Embryonic facial prominence (tissue), 1 donor: ENCODE measurements at regions not wholly inside any gene's neighbourhood (a gene's known extent, or its start where the extent isn't known, plus 50 kb on each side); places are given as distances from the start of the nearest gene placed in this dataset.
"Not testable (repeated sequence)": the region's sequence is repeated elsewhere in the genome, so short reads cannot be mapped to it uniquely, and the experiment has no call there.

Experiments
- DNase-seq: peaks from one replicate; pipeline ENCODE4 v3.0.0-alpha.2; 2016; ENCODE audit errors: extremely low spot score

GRCh38 chr13:111413407-111414187 is 93.2 kb downstream of the TEX29 start:
- DNase-seq, result no peak

GRCh38 chr13:111414341-111414740 is 93.9 kb downstream of the TEX29 start:
- no peak for DNase-seq

GRCh38 chr13:111415246-111415645 is 94.8 kb downstream of the TEX29 start:
- no peak for DNase-seq

- DNase-seq, result no peak
Measured at GRCh38 chr13:111415765-111416164, 95.3 kb downstream of the TEX29 start.

DNA sequence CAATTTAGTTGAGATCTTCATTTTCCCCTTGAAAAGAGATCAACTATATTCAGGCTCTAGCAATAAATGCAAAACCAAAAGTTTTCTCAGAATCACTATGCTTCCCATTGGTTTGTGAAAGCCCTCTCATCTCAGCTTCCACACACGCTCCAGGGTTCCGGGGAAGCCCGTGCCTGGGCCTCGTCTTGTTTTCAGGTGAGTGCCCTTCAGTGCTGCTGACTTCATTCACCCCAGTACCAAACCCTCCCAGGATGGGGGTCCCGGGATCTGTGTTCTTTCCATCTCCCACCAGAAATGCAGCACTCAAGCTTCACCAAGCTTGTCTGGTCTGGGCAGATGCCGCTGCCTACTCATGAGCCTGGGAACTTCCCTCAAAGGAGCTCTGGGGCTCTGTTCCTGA is 97.7 kb downstream of the TEX29 start:
- no peak for DNase-seq

DNA sequence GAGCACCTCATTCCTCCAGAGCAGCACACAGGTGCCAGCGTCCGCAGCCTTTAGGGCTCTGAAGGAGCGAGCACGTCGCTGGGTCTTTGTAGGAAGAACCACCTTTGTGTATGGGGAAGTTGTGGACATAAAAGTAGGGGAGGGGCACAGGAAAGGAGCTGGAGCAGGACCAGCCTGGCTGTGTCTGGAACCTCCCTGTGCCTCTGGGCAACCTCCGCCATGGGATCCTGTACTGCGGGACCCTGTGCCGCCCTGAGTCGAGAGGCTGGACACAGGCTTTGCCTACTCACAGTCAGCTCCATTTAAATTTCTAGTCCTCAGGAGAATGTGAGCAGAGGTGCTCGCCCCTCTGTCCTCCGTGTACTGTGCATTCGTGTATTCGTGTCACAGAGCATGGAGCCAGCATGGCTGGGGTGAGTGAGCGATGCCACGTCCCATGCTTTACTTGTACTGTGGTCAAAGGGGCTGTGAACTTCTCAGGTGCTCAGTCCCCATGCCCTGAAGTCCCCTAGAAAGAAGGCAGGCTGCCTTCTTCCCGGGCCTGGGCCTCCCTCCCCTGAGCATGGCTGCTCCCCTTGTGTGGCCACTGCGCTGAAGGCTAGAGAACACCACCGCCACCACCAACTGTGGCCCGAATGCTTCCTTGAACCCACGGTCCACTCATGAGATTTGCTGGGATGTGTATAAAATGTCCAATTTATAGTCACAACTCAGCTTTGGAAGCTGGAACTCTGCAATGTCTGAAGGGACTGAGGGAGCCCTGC is 99.9 kb downstream of the TEX29 start:
- no peak for DNase-seq

GRCh38 chr13:111421216-111421615 is 100.8 kb downstream of the TEX29 start:
- no peak for DNase-seq

GRCh38 chr13:111422348-111422747 is 101.9 kb downstream of the TEX29 start:
- DNase-seq, result no peak

DNA sequence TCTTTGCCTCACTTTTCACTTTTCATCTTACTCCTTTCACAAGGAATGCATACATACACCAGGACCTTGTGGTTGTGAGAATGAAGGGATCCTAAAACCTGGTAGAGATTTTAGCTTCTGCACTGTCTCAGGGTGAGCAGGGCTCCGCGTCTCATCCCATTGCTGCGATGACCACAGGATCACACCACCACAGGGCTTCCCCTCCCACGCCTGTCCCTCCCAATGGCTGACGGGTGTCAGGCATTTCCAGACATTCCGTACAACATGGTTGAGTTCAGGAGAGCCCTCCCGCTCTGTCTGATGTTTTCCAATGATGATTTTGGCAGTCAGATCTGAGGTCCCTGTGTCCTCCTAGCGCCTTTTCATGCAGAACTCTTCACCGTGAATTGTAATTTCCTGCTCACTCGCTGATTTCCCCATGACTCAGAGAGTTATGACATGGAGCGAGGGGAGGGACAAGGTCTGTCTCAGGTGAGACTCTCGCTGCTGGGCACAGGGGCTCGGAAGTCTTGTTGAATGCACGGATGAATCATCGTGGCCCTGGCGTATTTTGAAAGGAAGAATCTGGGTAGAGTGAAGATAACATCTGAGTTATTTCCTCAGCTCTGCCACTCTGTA is 102.8 kb downstream of the TEX29 start:
- no peak for DNase-seq

DNA sequence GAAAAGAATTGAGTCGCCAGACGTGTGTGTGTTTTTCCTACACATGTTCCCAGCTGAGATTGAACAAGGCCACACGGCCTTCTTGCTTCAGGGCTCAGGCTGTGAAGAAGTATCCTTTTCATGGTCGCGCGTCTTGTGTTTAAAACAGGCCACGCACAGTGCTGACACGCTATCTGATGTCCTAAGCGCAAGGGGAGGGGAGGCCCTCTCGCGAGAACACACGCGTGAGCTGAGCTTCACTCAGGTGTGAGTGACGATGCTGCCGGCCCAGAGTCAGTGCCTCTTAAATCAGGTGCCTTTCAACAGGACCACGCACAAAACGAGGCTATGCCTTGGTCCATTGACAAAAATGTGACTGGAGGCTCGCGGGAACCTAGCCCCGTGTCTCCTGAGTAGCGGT is 103.7 kb downstream of the TEX29 start:
- DNase-seq, result no peak

DNA sequence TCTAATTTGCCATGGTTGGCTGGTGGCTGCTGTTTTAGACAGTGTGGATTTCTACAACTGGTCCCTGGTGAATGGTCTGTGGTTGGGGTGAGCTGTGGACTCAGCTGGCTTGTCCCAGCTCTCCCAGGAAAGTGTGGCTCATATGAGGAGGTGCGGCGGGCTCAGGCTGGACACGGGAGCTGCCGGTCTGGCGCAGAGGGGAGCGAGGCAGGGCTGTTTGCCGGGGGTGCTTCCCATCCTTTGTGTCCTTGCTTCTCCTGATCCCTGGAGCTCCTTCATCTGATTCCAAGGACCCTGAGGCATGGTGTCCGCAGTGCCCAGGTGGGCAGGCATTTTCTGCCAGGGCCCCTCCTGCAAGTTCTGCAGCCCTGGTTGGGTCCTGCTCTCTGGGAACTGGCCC is 104.9 kb downstream of the TEX29 start:
- DNase-seq, result no peak

DNA sequence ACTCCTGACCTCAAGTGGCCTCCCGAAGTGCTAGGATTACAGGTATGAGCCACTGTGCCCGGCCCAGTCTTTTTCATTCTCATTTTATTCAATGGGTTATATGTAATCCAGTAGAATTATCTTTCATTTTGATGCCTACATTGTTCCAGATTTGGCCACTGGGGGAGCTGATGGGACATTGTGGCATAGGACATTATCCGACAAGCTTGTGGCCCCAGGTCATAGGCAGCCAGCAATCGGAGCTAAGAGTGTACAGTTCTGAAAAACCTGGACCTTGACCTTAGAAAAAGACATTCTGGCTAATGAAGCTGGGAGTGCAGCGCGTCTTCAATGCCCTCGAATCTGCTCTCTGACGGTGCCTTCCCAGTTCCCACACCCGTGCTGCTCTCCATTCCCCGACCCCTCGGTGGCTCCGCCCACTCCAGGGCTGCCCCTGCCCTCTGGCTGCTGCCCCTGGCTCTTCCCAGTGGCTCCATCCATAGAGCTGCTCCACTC is 108.7 kb downstream of the TEX29 start:
- no peak for DNase-seq

DNA sequence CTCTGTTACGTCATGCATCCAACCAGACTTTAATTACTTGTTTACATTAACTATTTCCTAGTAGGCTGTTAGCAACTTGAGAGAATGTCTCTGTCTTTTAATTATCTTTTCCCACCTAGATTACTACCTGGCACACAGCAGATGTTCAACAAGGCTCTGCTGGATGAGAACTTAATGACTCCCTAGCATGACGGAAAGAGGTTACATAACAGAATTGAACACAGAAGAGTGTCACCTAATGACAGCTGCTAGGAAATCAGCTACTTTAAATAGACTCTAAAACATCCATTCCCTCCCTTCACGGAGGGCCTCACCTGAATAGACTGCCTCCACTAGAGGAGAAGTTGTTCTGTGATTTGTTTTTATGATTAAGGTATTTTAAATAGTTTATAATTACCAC is 110.8 kb downstream of the TEX29 start:
- DNase-seq, result no peak

- no peak for DNase-seq
Measured at GRCh38 chr13:111434578-111435159, 114.2 kb downstream of the TEX29 start.

DNA sequence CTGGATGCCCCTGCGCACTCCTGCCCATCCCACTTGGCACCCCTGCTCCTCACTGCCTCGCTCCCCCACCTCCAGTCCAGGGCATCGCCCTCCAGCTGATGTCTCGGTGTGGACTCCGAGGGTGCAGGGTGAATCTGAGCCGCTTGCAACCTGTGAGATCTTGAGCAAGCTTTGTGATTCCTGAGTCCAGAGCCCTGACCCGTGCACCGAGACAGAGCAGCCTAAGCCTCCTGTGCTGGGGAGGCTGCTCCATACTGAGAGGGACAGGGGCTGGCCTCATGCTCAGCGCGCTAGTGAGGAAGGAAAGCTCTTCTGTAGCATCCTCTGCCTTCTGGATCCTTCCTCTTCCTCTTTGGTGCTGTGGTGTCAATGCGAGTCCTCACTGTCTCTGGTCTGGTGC is 116.0 kb downstream of the TEX29 start:
- DNase-seq, result no peak

DNA sequence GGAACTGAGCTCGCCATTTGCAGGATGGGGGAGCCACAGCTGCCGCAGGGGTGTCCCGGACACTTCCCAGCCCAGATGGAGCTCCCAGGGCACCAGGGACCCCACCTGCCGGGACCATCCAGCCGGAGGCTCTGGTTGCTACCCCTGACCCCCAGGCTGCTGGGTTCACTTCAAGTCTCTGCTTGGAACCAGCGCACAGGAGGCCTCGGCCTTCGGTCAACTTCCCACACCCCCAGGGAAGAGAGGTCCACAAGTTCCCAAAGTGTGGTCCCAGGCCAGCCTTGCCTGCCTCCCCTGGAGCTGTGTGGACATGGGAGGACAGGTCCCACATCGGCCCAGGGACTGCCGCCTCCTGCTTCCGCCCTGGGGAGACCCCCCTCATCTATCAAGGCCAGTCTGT is 117.0 kb downstream of the TEX29 start:
- DNase-seq, result no peak

GRCh38 chr13:111437856-111438547 is 117.6 kb downstream of the TEX29 start:
- DNase-seq, result no peak

GRCh38 chr13:111440492-111440891 is 120.0 kb downstream of the TEX29 start:
- DNase-seq, result not testable (repeated sequence)

DNA sequence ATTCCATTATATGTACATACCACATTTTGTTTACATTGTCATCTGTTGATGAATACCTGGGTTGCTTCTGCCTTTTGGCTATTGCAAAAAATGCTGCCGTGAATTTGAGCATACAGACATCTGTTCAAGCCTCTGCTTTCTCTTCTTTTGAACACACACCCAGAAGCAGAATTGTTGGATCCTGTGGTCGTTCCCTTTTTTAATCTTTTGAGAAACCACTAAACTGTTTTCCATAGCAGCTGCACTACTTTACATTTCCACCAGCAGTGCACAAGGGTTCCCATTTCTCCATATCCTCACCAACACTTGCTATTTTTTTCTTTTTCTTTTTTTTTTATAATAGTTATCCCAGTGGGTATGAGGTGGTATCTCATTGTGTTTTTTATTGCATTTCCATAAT is 123.5 kb downstream of the TEX29 start:
- no peak for DNase-seq

GRCh38 chr13:111448504-111448903 is 128.1 kb downstream of the TEX29 start:
- no peak for DNase-seq

- no peak for DNase-seq
Measured at GRCh38 chr13:111449041-111449440, 128.6 kb downstream of the TEX29 start.

DNA sequence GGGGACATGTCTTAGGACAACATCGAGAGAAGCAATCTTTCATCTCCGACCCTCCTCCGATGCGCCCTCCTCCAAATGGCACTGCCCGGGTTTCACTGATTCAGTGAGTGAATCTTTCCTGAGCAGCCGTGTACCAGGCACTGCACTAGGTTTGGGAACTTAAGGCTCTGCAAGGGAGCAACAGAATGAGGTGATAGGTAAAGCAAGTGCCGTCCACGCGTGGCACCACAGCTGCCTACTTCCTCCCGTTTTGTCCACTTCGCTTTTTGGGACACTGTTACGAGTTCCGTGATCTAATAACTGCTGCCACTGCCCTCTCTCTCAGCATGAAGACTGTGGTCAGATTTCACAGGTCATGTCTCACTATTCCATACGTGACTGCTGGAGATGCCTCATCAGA is 131.0 kb downstream of the TEX29 start:
- no peak for DNase-seq
